H9 (cell line): ENCODE measurements at regions not wholly inside any gene's neighbourhood (a gene's known extent, or its start where the extent isn't known, plus 50 kb on each side); places are given as distances from the start of the nearest gene placed in this dataset.

ENCODE experiments used
- DNase-seq: peaks from one replicate; pipeline ENCODE4 v3.0.0-alpha.2; 2017
- H2AFZ ChIP-seq: one replicate; pipeline ENCODE4 v1.6.1; 2013; ENCODE audit warnings: mild to moderate bottlenecking, low read length, control low read depth, moderate library complexity
- H2AK5ac ChIP-seq: 2 replicates; pipeline ENCODE4 v1.6.1; 2013; ENCODE audit warnings: low read length, control low read depth, mixed read lengths; ENCODE audit not compliant: insufficient read length
- H2BK120ac ChIP-seq: one replicate; pipeline ENCODE4 v1.6.1; 2013; ENCODE audit warnings: low read depth, mild to moderate bottlenecking, low read length, control low read depth, inconsistent platforms; ENCODE audit not compliant: poor library complexity, severe bottlenecking
- H2BK12ac ChIP-seq: 2 replicates; pipeline ENCODE4 v1.6.1; 2013; ENCODE audit warnings: low read length, control low read depth, mixed read lengths, low read depth; ENCODE audit not compliant: insufficient read length
- H2BK15ac ChIP-seq: 2 replicates; pipeline ENCODE4 v1.6.1; 2013; ENCODE audit warnings: low read depth, low read length, control low read depth
- H2BK20ac ChIP-seq: one replicate; pipeline ENCODE4 v1.6.1; 2013; ENCODE audit warnings: low read depth, mild to moderate bottlenecking, low read length, control low read depth, inconsistent platforms; ENCODE audit not compliant: poor library complexity, severe bottlenecking
- H2BK5ac ChIP-seq: 2 replicates; pipeline ENCODE4 v1.6.1; 2013; ENCODE audit warnings: low read length, control low read depth, mixed read lengths; ENCODE audit not compliant: insufficient read length
- H3K14ac ChIP-seq: 2 replicates; pipeline ENCODE4 v1.6.1; 2013; ENCODE audit warnings: low read length, control low read depth; ENCODE audit not compliant: insufficient read depth
- H3K18ac ChIP-seq: 2 replicates; pipeline ENCODE4 v1.6.1; 2013; ENCODE audit warnings: low read depth, mild to moderate bottlenecking, mixed read lengths, low read length, control low read depth; ENCODE audit not compliant: insufficient read length
- H3K23ac ChIP-seq: 2 replicates; pipeline ENCODE4 v1.6.1; 2013; ENCODE audit warnings: low read length, control low read depth, mixed read lengths, low read depth; ENCODE audit not compliant: insufficient read length
- H3K23me2 ChIP-seq: 2 replicates; pipeline ENCODE4 v1.6.1; 2013; ENCODE audit warnings: low read depth, mild to moderate bottlenecking, mixed read lengths, low read length, control low read depth; ENCODE audit not compliant: insufficient read length, poor library complexity, severe bottlenecking
- H3K27ac ChIP-seq: 2 replicates; pipeline ENCODE4 v1.5.1; 2013; ENCODE audit warnings: low read length, control low read depth, mixed read lengths, low read depth; ENCODE audit not compliant: insufficient read length
- H3K27me3 ChIP-seq: 2 replicates; pipeline ENCODE4 v1.6.1; 2013; ENCODE audit warnings: low read length, control low read depth, inconsistent platforms; ENCODE audit not compliant: insufficient read depth
- H3K4ac ChIP-seq: 2 replicates; pipeline ENCODE4 v1.6.1; 2013; ENCODE audit warnings: low read depth, mild to moderate bottlenecking, control low read depth, inconsistent platforms, low read length, moderate library complexity
- H3K4me1 ChIP-seq: 2 replicates; pipeline ENCODE4 v1.6.1; 2013; ENCODE audit warnings: low read length, control low read depth, inconsistent platforms; ENCODE audit not compliant: insufficient read depth
- H3K4me2 ChIP-seq: 2 replicates; pipeline ENCODE4 v1.6.1; 2013; ENCODE audit warnings: low read length, control low read depth, mixed read lengths; ENCODE audit not compliant: insufficient read length, insufficient read depth
- H3K56ac ChIP-seq: 2 replicates; pipeline ENCODE4 v1.6.1; 2013; ENCODE audit warnings: low read depth, mild to moderate bottlenecking, mixed read lengths, low read length, control low read depth; ENCODE audit not compliant: insufficient read length
- H3K79me1 ChIP-seq: 2 replicates; pipeline ENCODE4 v1.6.1; 2013; ENCODE audit warnings: low read depth, mild to moderate bottlenecking, moderate library complexity, low read length, control low read depth, inconsistent platforms; ENCODE audit not compliant: insufficient read depth, poor library complexity, severe bottlenecking
- H3K79me2 ChIP-seq: 2 replicates; pipeline ENCODE4 v1.6.1; 2013; ENCODE audit warnings: low read length, control low read depth, inconsistent platforms; ENCODE audit not compliant: insufficient read depth
- H3K9ac ChIP-seq: 2 replicates; pipeline ENCODE4 v1.6.1; 2013; ENCODE audit warnings: low read length, control low read depth, mixed read lengths; ENCODE audit not compliant: insufficient read length; ENCODE audit errors: extremely low read depth
- H3K9me3 ChIP-seq: one replicate; pipeline ENCODE4 v1.6.1; 2013; ENCODE audit warnings: low read depth, low read length, inconsistent platforms; ENCODE audit not compliant: control insufficient read depth
- H3T11ph ChIP-seq: one replicate; pipeline ENCODE4 v1.6.1; 2013; ENCODE audit warnings: mild to moderate bottlenecking, low read length, control low read depth, inconsistent platforms
- H4K20me1 ChIP-seq: one replicate; pipeline ENCODE4 v1.6.1; 2013; ENCODE audit not compliant: control insufficient read depth, insufficient read length, insufficient read depth
- H4K5ac ChIP-seq: 2 replicates; pipeline ENCODE4 v1.6.1; 2013; ENCODE audit warnings: low read depth, mild to moderate bottlenecking, mixed read lengths, low read length, control low read depth; ENCODE audit not compliant: insufficient read length
- H4K8ac ChIP-seq: replicated peaks from 2 replicates; pipeline ENCODE4 v1.6.1; 2013; ENCODE audit warnings: low read length, control low read depth, mixed read lengths, low read depth; ENCODE audit not compliant: insufficient read length
- H4K91ac ChIP-seq: 2 replicates; pipeline ENCODE4 v1.6.1; 2013; ENCODE audit warnings: low read depth, mild to moderate bottlenecking, moderate library complexity, mixed read lengths, low read length, control low read depth; ENCODE audit not compliant: insufficient read length
- H3K27ac Mint-ChIP-seq, 3 experiments: 2 replicates in 2 of 3; 3 replicates in 1 of 3; pipeline ENCODE4 v1.8.0; 2020 to 2021; ENCODE audit warnings: mixed read lengths in 3 of 3, mild to moderate bottlenecking in 1 of 3, moderate library complexity in 1 of 3
- H3K27me3 Mint-ChIP-seq: 2 replicates; pipeline ENCODE4 v1.8.0; 2021; ENCODE audit warnings: low read depth, mild to moderate bottlenecking, moderate library complexity, mixed read lengths
- H3K36me3 Mint-ChIP-seq, 3 experiments: 2 replicates in 2 of 3; 3 replicates in 1 of 3; pipeline ENCODE4 v1.8.0; 2020 to 2021; ENCODE audit warnings: low read depth in 3 of 3, mixed read lengths in 3 of 3; ENCODE audit not compliant: insufficient read depth in 1 of 3
- H3K4me1 Mint-ChIP-seq, 2 experiments: 2 replicates each; pipeline ENCODE4 v1.8.0; 2020; ENCODE audit warnings: mixed read lengths in 2 of 2
- H3K4me3 Mint-ChIP-seq, 2 experiments: 2 replicates in 1 of 2; 3 replicates in 1 of 2; pipeline ENCODE4 v1.8.0; 2020 to 2021; ENCODE audit warnings: mild to moderate bottlenecking in 2 of 2, mixed read lengths in 2 of 2, moderate library complexity in 1 of 2
- H3K9me3 Mint-ChIP-seq, 2 experiments: 2 replicates in 1 of 2; 3 replicates in 1 of 2; pipeline ENCODE4 v1.8.0; 2020; ENCODE audit warnings: mild to moderate bottlenecking in 2 of 2, mixed read lengths in 2 of 2, moderate library complexity in 1 of 2
- whole genome bisulfite sequencing: extraction: QIAGEN DNeasy Blood & Tissue Kit; methylation state at CpG from one replicate; pipeline ENCODE4 v1.1.7; 2013; ENCODE audit warnings: missing lambda C conversion rate, low lambda C conversion rate, mixed read lengths; ENCODE audit not compliant: insufficient read length; ENCODE audit errors: extremely low coverage; 5-methylcytosine and 5-hydroxymethylcytosine counted together
- TF ChIP-seq, protein P1 (sequence below): fragments of 200-600 bp; sonication (generic); conservative IDR thresholded peaks from 3 replicates; pipeline ENCODE4 v1.8.0; 2021; ENCODE audit warnings: antibody characterized with exemption, mild to moderate bottlenecking

DNA sequence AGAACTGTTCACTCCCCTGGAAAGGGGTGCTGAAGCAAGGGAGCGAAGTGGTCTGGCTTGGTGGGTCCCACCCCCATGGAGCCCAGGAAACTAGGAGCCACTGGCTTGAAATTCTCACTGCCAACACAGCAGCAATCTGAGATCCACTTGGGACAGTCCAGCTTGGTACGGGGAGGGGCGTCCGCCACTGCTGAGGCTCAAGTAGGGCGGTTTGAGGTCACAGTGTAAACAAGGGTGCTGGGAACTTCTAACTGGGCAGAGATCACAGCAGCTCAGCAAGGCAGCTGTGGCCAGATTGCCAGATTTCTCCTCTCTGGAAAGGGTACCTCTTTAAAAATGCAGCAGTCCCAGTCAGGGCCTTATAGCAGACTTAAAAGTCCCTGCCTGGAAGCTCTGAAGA lies 53.9 kb upstream of the GALNTL6 start:
- H3K27ac ChIP-seq: no peak overlapping the region
- no peak overlapping the region for H2BK20ac ChIP-seq
- H3K79me2 ChIP-seq: no peaks in the 10 kb centered on the region
- DNase-seq: no peak
- no peak overlapping the region for H2BK120ac ChIP-seq
- H4K91ac ChIP-seq: no peak overlapping the region
- H3K27ac Mint-ChIP-seq: no peak overlapping the region
- no peak overlapping the region for H2AFZ ChIP-seq
- peaks cover 9 to 12% of the 10 kb centered on the region in 2 experiments; a peak in 4 of 5 replicates for H3K9me3 Mint-ChIP-seq
- H3K27me3 Mint-ChIP-seq: no peaks in the 10 kb centered on the region
- no peak overlapping the region for H3K56ac ChIP-seq
- H3K23ac ChIP-seq: no peak overlapping the region
- H2BK12ac ChIP-seq: no peak overlapping the region
- H3K79me1 ChIP-seq: no peaks in the 10 kb centered on the region
- no CpG with 5 or more reads among the region's 5 CpGs for WGBS
- no peak overlapping the region for H2BK5ac ChIP-seq
- H4K20me1 ChIP-seq: no peaks in the 10 kb centered on the region
- H3K4me3 Mint-ChIP-seq: no peak overlapping the region
- H3K9ac ChIP-seq: no peak overlapping the region
- H4K5ac ChIP-seq: no peak overlapping the region
- no peak overlapping the region for H3K4ac ChIP-seq
- peaks cover 4 to 7% (median 6%) of the 10 kb centered on the region in 3 experiments; a peak in 3 of 7 replicates for H3K36me3 Mint-ChIP-seq
- H3K9me3 ChIP-seq: no peaks in the 10 kb centered on the region
- H3K23me2 ChIP-seq: no peaks in the 10 kb centered on the region
- no peak overlapping the region for H3K18ac ChIP-seq
- no peaks in the 10 kb centered on the region for H3K4me1 Mint-ChIP-seq
- TF ChIP-seq, protein P1, sequence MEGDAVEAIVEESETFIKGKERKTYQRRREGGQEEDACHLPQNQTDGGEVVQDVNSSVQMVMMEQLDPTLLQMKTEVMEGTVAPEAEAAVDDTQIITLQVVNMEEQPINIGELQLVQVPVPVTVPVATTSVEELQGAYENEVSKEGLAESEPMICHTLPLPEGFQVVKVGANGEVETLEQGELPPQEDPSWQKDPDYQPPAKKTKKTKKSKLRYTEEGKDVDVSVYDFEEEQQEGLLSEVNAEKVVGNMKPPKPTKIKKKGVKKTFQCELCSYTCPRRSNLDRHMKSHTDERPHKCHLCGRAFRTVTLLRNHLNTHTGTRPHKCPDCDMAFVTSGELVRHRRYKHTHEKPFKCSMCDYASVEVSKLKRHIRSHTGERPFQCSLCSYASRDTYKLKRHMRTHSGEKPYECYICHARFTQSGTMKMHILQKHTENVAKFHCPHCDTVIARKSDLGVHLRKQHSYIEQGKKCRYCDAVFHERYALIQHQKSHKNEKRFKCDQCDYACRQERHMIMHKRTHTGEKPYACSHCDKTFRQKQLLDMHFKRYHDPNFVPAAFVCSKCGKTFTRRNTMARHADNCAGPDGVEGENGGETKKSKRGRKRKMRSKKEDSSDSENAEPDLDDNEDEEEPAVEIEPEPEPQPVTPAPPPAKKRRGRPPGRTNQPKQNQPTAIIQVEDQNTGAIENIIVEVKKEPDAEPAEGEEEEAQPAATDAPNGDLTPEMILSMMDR: no peak
- H3T11ph ChIP-seq: no peak overlapping the region
- H2BK15ac ChIP-seq: no peak overlapping the region
- H3K14ac ChIP-seq: no peak overlapping the region
- no peaks in the 10 kb centered on the region for H3K27me3 ChIP-seq
- no peak overlapping the region for H2AK5ac ChIP-seq
- H3K4me1 ChIP-seq: no peaks in the 10 kb centered on the region
- no peak overlapping the region for H3K4me2 ChIP-seq
- no peak overlapping the region for H4K8ac ChIP-seq
